ENCODE measurements at regions not wholly inside any gene's neighbourhood (a gene's known extent, or its start where the extent isn't known, plus 50 kb on each side); places are given as distances from the start of the nearest gene placed in this dataset.
"Not testable (repeated sequence)": the region's sequence is repeated elsewhere in the genome, so short reads cannot be mapped to it uniquely, and the experiment has no call there.

DNA sequence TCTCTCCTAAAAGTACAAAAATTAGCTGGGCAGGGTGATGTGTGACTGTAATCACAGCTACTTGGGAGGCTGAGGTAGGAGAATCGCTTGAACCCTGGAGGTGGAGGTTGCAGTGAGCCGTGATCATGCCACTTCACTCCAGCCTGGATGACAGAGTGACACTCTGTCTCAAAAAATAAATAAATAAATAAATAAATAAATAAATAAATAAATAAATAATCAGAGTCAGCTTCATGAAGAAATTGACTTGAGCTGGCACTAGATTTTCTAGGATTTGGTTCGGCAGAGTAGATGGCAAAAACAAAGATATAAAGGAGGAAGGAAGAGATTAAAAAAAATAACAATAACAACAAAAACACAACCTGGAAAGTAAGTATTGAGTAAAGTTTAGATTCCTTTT lies 311.9 kb downstream of the AMY1C start:
- H3K4me2 ChIP-seq (ENCODE audit: low read length); intact Hi-C loops (cut with micrococcal nuclease; ENCODE audit: unreplicated experiment); H4K20me1 ChIP-seq (ENCODE audit: insufficient read depth, low read length); H3K79me2 ChIP-seq (ENCODE audit: insufficient read depth, low read depth, low read length); H3K4me1 ChIP-seq (ENCODE audit: insufficient read depth, low read length, poor library complexity, severe bottlenecking); POLR2A ChIA-PET; H3K9me2 ChIP-seq (ENCODE audit: insufficient read depth, low read length); H3K9me3 ChIP-seq (ENCODE audit: low read length); BruUV-seq (replicated peaks); H2AFZ ChIP-seq (ENCODE audit: low read length); H3K36me3 ChIP-seq (ENCODE audit: insufficient read depth, low read length); H3K4me3 ChIP-seq (ENCODE audit: low read depth, low read length, poor library complexity, severe bottlenecking); H3K27ac ChIP-seq (ENCODE audit: low read depth, low read length, poor library complexity, severe bottlenecking); CTCF ChIA-PET (ENCODE audit: unreplicated experiment); DNase-seq (ENCODE audit: low spot score): not testable (repeated sequence)

- no peaks in the 10 kb centered on the region for H3K9me2 ChIP-seq (ENCODE audit: insufficient read depth, low read length)
- no TSS peak for BruUV-seq (replicated peaks)
- no peaks in the 10 kb centered on the region for H3K36me3 ChIP-seq (ENCODE audit: insufficient read depth, low read length)
- DNase-seq (ENCODE audit: low spot score): no peak
- H4K20me1 ChIP-seq (ENCODE audit: insufficient read depth, low read length): no peaks in the 10 kb centered on the region
- H3K4me1 ChIP-seq (ENCODE audit: insufficient read depth, low read length, poor library complexity, severe bottlenecking): no peaks in the 10 kb centered on the region
- POLR2A ChIA-PET: interaction anchor here (0.6 kb wide), 1 partner anchor 257 kb away, joined by 4 read pairs; no protein-coding TSS in a partner anchor
- H2AFZ ChIP-seq (ENCODE audit: low read length): no peak overlapping the region
- TF ChIP-seq EZH2phosphoT487 (IDR thresholded peaks at IDR 0.05; ENCODE audit: borderline replicate concordance, low read depth, low read length): no peak
- TF ChIP-seq, protein P1, sequence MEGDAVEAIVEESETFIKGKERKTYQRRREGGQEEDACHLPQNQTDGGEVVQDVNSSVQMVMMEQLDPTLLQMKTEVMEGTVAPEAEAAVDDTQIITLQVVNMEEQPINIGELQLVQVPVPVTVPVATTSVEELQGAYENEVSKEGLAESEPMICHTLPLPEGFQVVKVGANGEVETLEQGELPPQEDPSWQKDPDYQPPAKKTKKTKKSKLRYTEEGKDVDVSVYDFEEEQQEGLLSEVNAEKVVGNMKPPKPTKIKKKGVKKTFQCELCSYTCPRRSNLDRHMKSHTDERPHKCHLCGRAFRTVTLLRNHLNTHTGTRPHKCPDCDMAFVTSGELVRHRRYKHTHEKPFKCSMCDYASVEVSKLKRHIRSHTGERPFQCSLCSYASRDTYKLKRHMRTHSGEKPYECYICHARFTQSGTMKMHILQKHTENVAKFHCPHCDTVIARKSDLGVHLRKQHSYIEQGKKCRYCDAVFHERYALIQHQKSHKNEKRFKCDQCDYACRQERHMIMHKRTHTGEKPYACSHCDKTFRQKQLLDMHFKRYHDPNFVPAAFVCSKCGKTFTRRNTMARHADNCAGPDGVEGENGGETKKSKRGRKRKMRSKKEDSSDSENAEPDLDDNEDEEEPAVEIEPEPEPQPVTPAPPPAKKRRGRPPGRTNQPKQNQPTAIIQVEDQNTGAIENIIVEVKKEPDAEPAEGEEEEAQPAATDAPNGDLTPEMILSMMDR (conservative IDR thresholded peaks at IDR 0.05; ENCODE audit: low read length): no peak
- CTCF ChIA-PET (ENCODE audit: unreplicated experiment): no interaction called here
- no peak overlapping the region for H3K27ac ChIP-seq (ENCODE audit: low read depth, low read length, poor library complexity, severe bottlenecking)
- intact Hi-C loops (cut with micrococcal nuclease; ENCODE audit: unreplicated experiment): no loop called here
- no peak overlapping the region for H3K4me3 ChIP-seq (ENCODE audit: low read depth, low read length, poor library complexity, severe bottlenecking)
- no peaks in the 10 kb centered on the region for H3K9me3 ChIP-seq (ENCODE audit: low read length)
- no peak overlapping the region for H3K4me2 ChIP-seq (ENCODE audit: low read length)
- no peaks in the 10 kb centered on the region for H3K79me2 ChIP-seq (ENCODE audit: insufficient read depth, low read depth, low read length)
These were observed 314.7 kb downstream of the AMY1C start for GRCh38 chr1:104064399-104064798.

DNA sequence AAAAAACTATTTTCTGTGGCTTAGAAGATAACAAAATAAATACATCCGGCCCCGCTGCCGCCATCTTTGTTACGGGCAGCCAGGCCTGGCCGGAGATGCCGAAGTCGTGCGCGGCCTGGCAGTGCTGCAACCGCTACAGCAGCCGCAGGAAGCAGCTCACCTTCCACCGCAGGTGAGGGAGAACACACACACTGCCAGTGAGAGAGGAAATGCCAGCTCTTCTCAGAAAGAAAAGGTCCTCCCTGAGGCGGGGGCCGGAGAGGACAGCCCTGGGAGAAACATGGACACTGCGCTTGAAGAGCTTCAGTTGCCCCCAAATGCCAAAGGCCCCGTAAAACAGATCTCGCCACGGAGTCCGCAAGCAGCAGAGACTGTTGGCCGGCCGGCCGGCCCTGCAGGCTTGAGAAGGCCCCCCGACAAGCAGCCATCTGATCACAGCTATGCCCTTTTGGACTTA lies 323.2 kb downstream of the AMY1C start:
- no peak for DNase-seq (ENCODE audit: low spot score)
- Histone ChIP-seq H3K9me3 (ENCODE audit: low read length) (no peaks in the 10 kb centered on the region), H3K4me3 (ENCODE audit: low read depth, low read length, poor library complexity, severe bottlenecking) (no peak overlapping the region), H3K4me1 (ENCODE audit: insufficient read depth, low read length, poor library complexity, severe bottlenecking) (no peaks in the 10 kb centered on the region), H3K36me3 (ENCODE audit: insufficient read depth, low read length) (no peaks in the 10 kb centered on the region), H3K79me2 (ENCODE audit: insufficient read depth, low read depth, low read length) (no peaks in the 10 kb centered on the region), H2AFZ (ENCODE audit: low read length) (no peak overlapping the region), H4K20me1 (ENCODE audit: insufficient read depth, low read length) (no peaks in the 10 kb centered on the region), H3K27ac (ENCODE audit: low read depth, low read length, poor library complexity, severe bottlenecking) (no peak overlapping the region), H3K9me2 (ENCODE audit: insufficient read depth, low read length) (no peaks in the 10 kb centered on the region), H3K4me2 (ENCODE audit: low read length) (no peak overlapping the region)
- intact Hi-C loops (cut with micrococcal nuclease; ENCODE audit: unreplicated experiment): no loop called here
- no peak for TF ChIP-seq EZH2phosphoT487 (IDR thresholded peaks at IDR 0.05; ENCODE audit: borderline replicate concordance, low read depth, low read length)
- TF ChIP-seq, protein P1 (conservative IDR thresholded peaks at IDR 0.05; ENCODE audit: low read length): no peak
- ChIA-PET CTCF (ENCODE audit: unreplicated experiment) (no interaction called here), POLR2A (interaction anchor here (0.9 kb wide), 1 partner anchor 15 kb away, joined by 3 read pairs; no protein-coding TSS in a partner anchor)
- BruUV-seq (replicated peaks): no TSS peak

Data from OCI-LY7 (cell line).